ENCODE measurements at regions not wholly inside any gene's neighbourhood (a gene's known extent, or its start where the extent isn't known, plus 50 kb on each side); places are given as distances from the start of the nearest gene placed in this dataset.

DNA sequence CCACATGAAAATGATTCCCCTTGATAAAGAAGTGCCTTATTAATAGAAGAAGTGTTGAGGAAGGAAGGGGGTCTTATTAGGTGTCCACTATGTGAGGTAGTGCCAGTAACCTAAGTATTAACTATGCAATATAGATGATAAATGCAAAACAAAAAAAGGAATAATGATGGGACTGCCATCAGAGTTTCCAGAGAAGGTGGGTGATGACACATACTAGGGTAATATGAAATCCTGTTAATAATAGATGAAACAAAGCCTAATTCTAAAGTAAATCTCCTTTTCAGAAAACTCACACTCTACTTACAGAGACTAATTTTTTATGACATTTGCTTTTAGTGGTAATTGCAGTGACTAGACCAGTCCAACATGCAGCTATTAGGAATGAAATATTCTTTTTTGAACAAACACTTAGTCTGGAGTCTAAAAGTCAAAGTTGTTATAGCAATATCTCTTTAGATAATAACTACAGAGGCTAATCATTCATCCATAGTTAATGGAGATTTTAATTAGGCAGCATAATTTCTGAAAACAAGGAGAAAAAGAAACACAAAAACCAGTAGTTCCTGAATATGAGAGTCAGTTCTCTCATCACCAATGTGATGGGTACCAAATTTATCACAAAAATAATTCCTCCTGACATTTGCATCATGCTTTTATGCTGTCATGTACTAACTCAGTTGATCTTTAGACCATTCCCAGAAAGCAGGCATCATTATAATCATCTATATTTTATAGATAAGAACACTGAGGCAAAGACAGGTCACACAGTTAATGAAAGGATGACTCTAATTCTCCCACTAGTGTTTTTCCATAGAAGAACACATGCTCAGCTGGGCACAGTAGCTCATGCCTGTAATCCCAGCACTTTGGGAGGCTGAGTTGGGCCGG lies 208.8 kb upstream of the ARG1 start:
- TF ChIP-seq, protein P1, sequence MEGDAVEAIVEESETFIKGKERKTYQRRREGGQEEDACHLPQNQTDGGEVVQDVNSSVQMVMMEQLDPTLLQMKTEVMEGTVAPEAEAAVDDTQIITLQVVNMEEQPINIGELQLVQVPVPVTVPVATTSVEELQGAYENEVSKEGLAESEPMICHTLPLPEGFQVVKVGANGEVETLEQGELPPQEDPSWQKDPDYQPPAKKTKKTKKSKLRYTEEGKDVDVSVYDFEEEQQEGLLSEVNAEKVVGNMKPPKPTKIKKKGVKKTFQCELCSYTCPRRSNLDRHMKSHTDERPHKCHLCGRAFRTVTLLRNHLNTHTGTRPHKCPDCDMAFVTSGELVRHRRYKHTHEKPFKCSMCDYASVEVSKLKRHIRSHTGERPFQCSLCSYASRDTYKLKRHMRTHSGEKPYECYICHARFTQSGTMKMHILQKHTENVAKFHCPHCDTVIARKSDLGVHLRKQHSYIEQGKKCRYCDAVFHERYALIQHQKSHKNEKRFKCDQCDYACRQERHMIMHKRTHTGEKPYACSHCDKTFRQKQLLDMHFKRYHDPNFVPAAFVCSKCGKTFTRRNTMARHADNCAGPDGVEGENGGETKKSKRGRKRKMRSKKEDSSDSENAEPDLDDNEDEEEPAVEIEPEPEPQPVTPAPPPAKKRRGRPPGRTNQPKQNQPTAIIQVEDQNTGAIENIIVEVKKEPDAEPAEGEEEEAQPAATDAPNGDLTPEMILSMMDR (conservative IDR thresholded peaks at IDR 0.05; ENCODE audit: low read depth, low read length) = no peak
- TF ChIP-seq CEBPB (IDR thresholded peaks at IDR 0.05; ENCODE audit: low read depth, low read length) = no peak
- TF ChIP-seq MXI1 (IDR thresholded peaks at IDR 0.05; ENCODE audit: borderline replicate concordance, low read depth, low read length) = no peak
- TF ChIP-seq SMC3 (IDR thresholded peaks at IDR 0.05; ENCODE audit: low read depth, low read length) = no peak
- no peak for TF ChIP-seq MAFK (IDR thresholded peaks at IDR 0.05; ENCODE audit: low read depth, low read length)
- no peak for TF ChIP-seq BHLHE40 (IDR thresholded peaks at IDR 0.05; ENCODE audit: low read depth, low read length)
- TF ChIP-seq POLR2A (IDR thresholded peaks at IDR 0.05; ENCODE audit: low read depth, low read length) = no peak
- TF ChIP-seq, protein P2, sequence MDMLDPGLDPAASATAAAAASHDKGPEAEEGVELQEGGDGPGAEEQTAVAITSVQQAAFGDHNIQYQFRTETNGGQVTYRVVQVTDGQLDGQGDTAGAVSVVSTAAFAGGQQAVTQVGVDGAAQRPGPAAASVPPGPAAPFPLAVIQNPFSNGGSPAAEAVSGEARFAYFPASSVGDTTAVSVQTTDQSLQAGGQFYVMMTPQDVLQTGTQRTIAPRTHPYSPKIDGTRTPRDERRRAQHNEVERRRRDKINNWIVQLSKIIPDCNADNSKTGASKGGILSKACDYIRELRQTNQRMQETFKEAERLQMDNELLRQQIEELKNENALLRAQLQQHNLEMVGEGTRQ (IDR thresholded peaks at IDR 0.05; ENCODE audit: low read depth, low read length) = no peak
- no peak for TF ChIP-seq NFE2L2 (IDR thresholded peaks at IDR 0.05; ENCODE audit: low read depth, low read length)
- no peak for TF ChIP-seq CHD1 (IDR thresholded peaks at IDR 0.05; ENCODE audit: low read depth, low read length)
- no peak for TF ChIP-seq RFX5 (IDR thresholded peaks at IDR 0.05; ENCODE audit: low read depth, low read length)
